ENCODE measurements at regions not wholly inside any gene's neighbourhood (a gene's known extent, or its start where the extent isn't known, plus 50 kb on each side); places are given as distances from the start of the nearest gene placed in this dataset.

- H2AK5ac ChIP-seq (ENCODE audit: low read depth, low read length) = no peak overlapping the region
- no peak overlapping the region for H2BK20ac ChIP-seq (ENCODE audit: low read length)
- no peak overlapping the region for H3K23ac ChIP-seq (ENCODE audit: insufficient read length)
- H2BK120ac ChIP-seq (replicated peaks; ENCODE audit: low read depth, low read length) = no peak overlapping the region
- no peaks in the 10 kb centered on the region for H3K27me3 ChIP-seq (replicated peaks in 1 of 4; ENCODE audit: control insufficient read depth in 3 of 4, extremely low read depth in 1 of 4, insufficient read depth in 3 of 4, low read length in 3 of 4)
- H4K8ac ChIP-seq (ENCODE audit: extremely low read depth, insufficient read depth, low read length) = no peak overlapping the region
- H2BK5ac ChIP-seq (ENCODE audit: low read depth, low read length) = no peak overlapping the region
- no peak overlapping the region for H3K56ac ChIP-seq (replicated peaks; ENCODE audit: insufficient read length, low read depth, low read length)
- no peak overlapping the region for H3K4ac ChIP-seq (replicated peaks; ENCODE audit: insufficient read length, low read depth, low read length)
- H2AFZ ChIP-seq (ENCODE audit: low read length) = no peak overlapping the region
- no peaks in the 10 kb centered on the region for H3K36me3 ChIP-seq (ENCODE audit: control insufficient read depth in 2 of 4, insufficient read depth in 4 of 4, low read length in 3 of 4)
- ChIA-PET POLR2A (ENCODE audit: partially characterized antibody) (no interaction called here), CTCF (ENCODE audit: partially characterized antibody) (no interaction called here)
- H3K9ac ChIP-seq (replicated peaks in 1 of 4; ENCODE audit: extremely low read depth in 1 of 4, low read depth in 3 of 4, low read length in 3 of 4) = no peak overlapping the region
- no peak overlapping the region for H4K91ac ChIP-seq (replicated peaks; ENCODE audit: insufficient read length, low read length)
- WGBS, 2 experiments (ENCODE audit: extremely low coverage in 1 of 2, insufficient coverage in 1 of 2, insufficient read length in 1 of 2, insufficient replicate concordance in 2 of 2, low coverage in 1 of 2, low lambda C conversion rate in 2 of 2, missing lambda C conversion rate in 1 of 2) = 100% methylated on average over 1 of the region's 1 CpG; no CpG with 5 or more reads in 1 of the 2 experiments
- no peak for FAIRE-seq
- H3K23me2 ChIP-seq (ENCODE audit: low read depth, low read length) = no peaks in the 10 kb centered on the region
- no peak overlapping the region for H3K27ac ChIP-seq (ENCODE audit: low read depth, low read length)
- no peaks in the 10 kb centered on the region for H3K79me2 ChIP-seq (ENCODE audit: control insufficient read depth in 1 of 2, insufficient read depth in 2 of 2, low read length in 2 of 2)
- H2BK15ac ChIP-seq (ENCODE audit: low read length) = no peak overlapping the region
- no peaks in the 10 kb centered on the region for H3K9me3 ChIP-seq (ENCODE audit: insufficient read depth in 2 of 2, low read depth in 1 of 2, low read length in 1 of 2)
- H3K4me2 ChIP-seq (ENCODE audit: insufficient read depth in 1 of 2, low read depth in 2 of 2, low read length in 2 of 2) = no peak overlapping the region
- peaks cover 0 to 3% (median 0%) of the 10 kb centered on the region in 4 experiments; a peak in 1 of 7 replicates for H3K4me1 ChIP-seq (replicated peaks in 1 of 4; ENCODE audit: control insufficient read depth in 3 of 4, insufficient read depth in 4 of 4, low read length in 3 of 4)
- H3K18ac ChIP-seq (ENCODE audit: extremely low read depth, low read length) = no peak overlapping the region
- no peak overlapping the region for H4K5ac ChIP-seq (ENCODE audit: insufficient read length, low read depth, low read length)
- DNase-seq (ENCODE audit: low read depth in 1 of 2, low spot score in 2 of 2) = no peak
- no peaks in the 10 kb centered on the region for H4K20me1 ChIP-seq (replicated peaks in 1 of 2; ENCODE audit: control insufficient read depth in 1 of 2, insufficient read depth in 2 of 2, low read length in 2 of 2)
- H3K79me1 ChIP-seq (ENCODE audit: low read depth, low read length) = no peaks in the 10 kb centered on the region
- H3K4me3 ChIP-seq (ENCODE audit: extremely low read depth in 1 of 4, insufficient read depth in 2 of 4, low read depth in 3 of 4, low read length in 4 of 4) = no peak overlapping the region
- H3K14ac ChIP-seq (ENCODE audit: insufficient read length) = no peak overlapping the region
- no peak overlapping the region for H2BK12ac ChIP-seq (ENCODE audit: low read depth, low read length)
- TF ChIP-seq BCL11A (IDR thresholded peaks at IDR 0.05; ENCODE audit: low read depth in 2 of 2, low read length in 2 of 2) (no peak), PHF8 (conservative IDR thresholded peaks at IDR 0.05; ENCODE audit: low read depth, low read length) (no peak), KDM4A (IDR thresholded peaks at IDR 0.05; ENCODE audit: low read depth, low read length, severe bottlenecking) (no peak), CBX8 (IDR thresholded peaks at IDR 0.05; ENCODE audit: borderline replicate concordance, low read depth, low read length) (no peak), GABPA (IDR thresholded peaks at IDR 0.05; ENCODE audit: borderline replicate concordance, insufficient read depth, low read length) (no peak), CHD1 (IDR thresholded peaks at IDR 0.05; ENCODE audit: low read depth, low read length) (no peak), SP1 (IDR thresholded peaks at IDR 0.05; ENCODE audit: low read depth, low read length) (no peak), NRF1 (IDR thresholded peaks at IDR 0.05; ENCODE audit: low read depth, low read length) (no peak), POU5F1 (IDR thresholded peaks at IDR 0.05; ENCODE audit: low read depth, low read length) (no peak), SUZ12 (IDR thresholded peaks at IDR 0.05; ENCODE audit: low read length) (no peak), CREB1 (IDR thresholded peaks at IDR 0.05) (no peak), SIN3A (conservative IDR thresholded peaks at IDR 0.05 in 1 of 2, IDR thresholded peaks at IDR 0.05 in 1 of 2; ENCODE audit: low read depth in 1 of 2, low read length in 2 of 2) (no peak)
These were observed 1274.0 kb upstream of the CRIM1 start for GRCh38 chr2:35081622-35082015.

Data from H1 (cell line).